ENCODE measurements at regions not wholly inside any gene's neighbourhood (a gene's known extent, or its start where the extent isn't known, plus 50 kb on each side); places are given as distances from the start of the nearest gene placed in this dataset.

- DNase-seq (ENCODE audit: low read depth, low spot score) = no peak
Measured at GRCh38 chr9:135228983-135229625, 141.6 kb downstream of the OLFM1 start.

GRCh38 chr9:135229701-135230385 is 142.4 kb downstream of the OLFM1 start:
- no peak overlapping the region for H3K4me3 ChIP-seq (ENCODE audit: low read length)
- DNase-seq (ENCODE audit: low read depth, low spot score) = no peak

More at GRCh38 chr9:135228983-135229625, 141.6 kb downstream of the OLFM1 start:
- H3K4me3 ChIP-seq (ENCODE audit: low read length) = no peak overlapping the region

GRCh38 chr9:135230386-135230765 is 142.9 kb downstream of the OLFM1 start:
- DNase-seq (ENCODE audit: low read depth, low spot score) = no peak
- H3K4me3 ChIP-seq (ENCODE audit: low read length) = no peak overlapping the region

- DNase-seq (ENCODE audit: low read depth, low spot score) = no peak
- H3K4me3 ChIP-seq (ENCODE audit: low read length) = no peak overlapping the region
Measured at GRCh38 chr9:135230817-135231520, 143.5 kb downstream of the OLFM1 start.

GRCh38 chr9:135239100-135239768 is 151.8 kb downstream of the OLFM1 start:
- no peak overlapping the region for H3K4me3 ChIP-seq (ENCODE audit: low read length)
- no peak for DNase-seq (ENCODE audit: low read depth, low spot score)

- DNase-seq (ENCODE audit: low read depth, low spot score) = no peak
- H3K4me3 ChIP-seq (ENCODE audit: low read length) = no peak overlapping the region
Measured at GRCh38 chr9:135239769-135240141, 152.3 kb downstream of the OLFM1 start.

- H3K4me3 ChIP-seq (ENCODE audit: low read length) = no peak overlapping the region
- peak; percentile 8 for DNase-seq (ENCODE audit: low read depth, low spot score)
Measured at GRCh38 chr9:135240222-135240621, 152.8 kb downstream of the OLFM1 start.

GRCh38 chr9:135240871-135241311 is 153.4 kb downstream of the OLFM1 start:
- H3K4me3 ChIP-seq (ENCODE audit: low read length) = no peak overlapping the region
- no peak for DNase-seq (ENCODE audit: low read depth, low spot score)

- H3K4me3 ChIP-seq (ENCODE audit: low read length) = no peak overlapping the region
- DNase-seq (ENCODE audit: low read depth, low spot score) = no peak
Measured at GRCh38 chr9:135241381-135242048, 154.0 kb downstream of the OLFM1 start.

GRCh38 chr9:135242049-135242396 is 154.6 kb downstream of the OLFM1 start:
- DNase-seq (ENCODE audit: low read depth, low spot score) = no peak
- no peak overlapping the region for H3K4me3 ChIP-seq (ENCODE audit: low read length)

- no peak overlapping the region for H3K4me3 ChIP-seq (ENCODE audit: low read length)
- DNase-seq (ENCODE audit: low read depth, low spot score) = no peak
Measured at GRCh38 chr9:135242406-135242805, 154.9 kb downstream of the OLFM1 start.

GRCh38 chr9:135243201-135244190 is 156.0 kb downstream of the OLFM1 start:
- no peak for DNase-seq (ENCODE audit: low read depth, low spot score)
- H3K4me3 ChIP-seq (ENCODE audit: low read length) = no peak overlapping the region

GRCh38 chr9:135244271-135245221 is 157.1 kb downstream of the OLFM1 start:
- H3K4me3 ChIP-seq (ENCODE audit: low read length) = no peak overlapping the region
- DNase-seq (ENCODE audit: low read depth, low spot score) = no peak

GRCh38 chr9:135245482-135246247 is 158.2 kb downstream of the OLFM1 start:
- no peak overlapping the region for H3K4me3 ChIP-seq (ENCODE audit: low read length)
- no peak for DNase-seq (ENCODE audit: low read depth, low spot score)

GRCh38 chr9:135246248-135247205 is 159.1 kb downstream of the OLFM1 start:
- no peak for DNase-seq (ENCODE audit: low read depth, low spot score)
- H3K4me3 ChIP-seq (ENCODE audit: low read length) = no peak overlapping the region

Data from Jurkat, Clone E6-1 (cell line).